Gastroesophageal sphincter (tissue), 4 donors: ENCODE measurements at regions not wholly inside any gene's neighbourhood (a gene's known extent, or its start where the extent isn't known, plus 50 kb on each side); places are given as distances from the start of the nearest gene placed in this dataset.

Source experiments
- ATAC-seq: fragments of 150-250 bp; one replicate; pipeline ENCODE4 v1.9.1; 2016; ENCODE audit warnings: mild to moderate bottlenecking, moderate library complexity
- H3K27ac ChIP-seq, 4 donors: fragments of 200-600 bp; sonication (generic) in 3 of 4; 1 replicate in 3 of 4; 2 replicates in 1 of 4; pipeline ENCODE4 v1.5.1; 2016 to 2019
- H3K27me3 ChIP-seq: fragments of 200-600 bp; sonication (generic); one replicate; pipeline ENCODE4 v1.5.1; 2019
- H3K36me3 ChIP-seq, 2 donors: fragments of 200-600 bp; sonication (generic); one replicate each; pipeline ENCODE4 v1.5.1; 2019; ENCODE audit warnings: control low read depth in 1 of 2
- H3K4me1 ChIP-seq, 3 donors: fragments of 200-600 bp; sonication (generic); 1 replicate in 2 of 3; 2 replicates in 1 of 3; pipeline ENCODE4 v1.5.1; 2016 to 2019; ENCODE audit warnings: control low read depth in 2 of 3
- H3K4me3 ChIP-seq, 2 donors: fragments of 200-600 bp; sonication (generic); one replicate each; pipeline ENCODE4 v1.5.1; 2019; ENCODE audit warnings: mild to moderate bottlenecking in 1 of 2, moderate library complexity in 1 of 2
- H3K9me3 ChIP-seq, 3 donors: fragments of 200-600 bp; sonication (generic); one replicate each; pipeline ENCODE4 v1.5.1; 2017 to 2019; ENCODE audit warnings: control low read depth in 2 of 3
- CTCF ChIP-seq, 4 experiments: fragments of 200-600 bp in 2 of 4; fragments of 450-650 bp in 2 of 4; sonication (generic) in 1 of 4; IDR thresholded peaks; one replicate each; pipeline ENCODE4 v1.5.1; 2017 to 2019; ENCODE audit warnings: antibody characterized with exemption in 4 of 4, mild to moderate bottlenecking in 2 of 4, moderate library complexity in 2 of 4
- EP300 ChIP-seq: sonication (generic); formaldehyde crosslinking; IDR thresholded peaks from one replicate; pipeline ENCODE4 v1.6.1; 2017; ENCODE audit warnings: antibody characterized with exemption, mild to moderate bottlenecking
- POLR2A ChIP-seq, 2 donors: fragments of 450-650 bp; IDR thresholded peaks; one replicate each; pipeline ENCODE4 v1.6.1; 2017; ENCODE audit warnings: antibody characterized with exemption in 2 of 2, mild to moderate bottlenecking in 2 of 2, moderate library complexity in 1 of 2
- POLR2AphosphoS5 ChIP-seq: sonication (generic); formaldehyde crosslinking; IDR thresholded peaks from one replicate; pipeline ENCODE4 v1.6.1; 2017; ENCODE audit warnings: antibody characterized with exemption
- WGBS, 2 donors: methylation state at CpG; one replicate each; pipeline ENCODE4 v1.1.5; 2018; ENCODE audit warnings: low coverage in 1 of 2; 5-methylcytosine and 5-hydroxymethylcytosine counted together

DNA sequence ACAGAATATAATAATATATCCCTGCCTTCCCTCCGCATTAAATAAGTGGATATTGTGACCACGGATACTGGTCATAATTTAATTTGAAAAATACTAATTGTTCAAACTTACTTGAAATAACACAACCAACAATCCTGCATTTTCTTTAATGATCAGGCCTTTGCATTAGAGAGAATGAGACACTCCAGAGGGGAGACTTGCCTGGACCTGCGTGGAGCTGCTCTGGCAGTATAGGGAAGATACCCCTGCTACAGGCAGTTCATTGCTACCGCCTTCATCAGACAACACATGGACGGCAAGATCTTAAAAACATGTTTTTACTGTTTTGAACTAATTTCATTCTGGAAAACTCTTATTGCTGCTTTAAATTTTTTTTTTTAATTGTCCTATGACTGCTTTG is 211.0 kb upstream of the FAR2 start:
- no peak overlapping the region for H3K4me3 ChIP-seq
- no peaks in the 10 kb centered on the region for H3K4me1 ChIP-seq
- WGBS, 2 donors = 89 to 100% methylated on average over 1 to 5 of the region's 5 CpGs
- no peaks in the 10 kb centered on the region for H3K27me3 ChIP-seq
- no peaks in the 10 kb centered on the region for H3K36me3 ChIP-seq
- no peak for ATAC-seq
- no peaks in the 10 kb centered on the region for H3K9me3 ChIP-seq
- TF ChIP-seq POLR2A (IDR thresholded peaks at IDR 0.05) (no peak), CTCF (IDR thresholded peaks at IDR 0.05) (no peak), POLR2AphosphoS5 (no peak), EP300 (no peak)
- H3K27ac ChIP-seq = no peak overlapping the region

DNA sequence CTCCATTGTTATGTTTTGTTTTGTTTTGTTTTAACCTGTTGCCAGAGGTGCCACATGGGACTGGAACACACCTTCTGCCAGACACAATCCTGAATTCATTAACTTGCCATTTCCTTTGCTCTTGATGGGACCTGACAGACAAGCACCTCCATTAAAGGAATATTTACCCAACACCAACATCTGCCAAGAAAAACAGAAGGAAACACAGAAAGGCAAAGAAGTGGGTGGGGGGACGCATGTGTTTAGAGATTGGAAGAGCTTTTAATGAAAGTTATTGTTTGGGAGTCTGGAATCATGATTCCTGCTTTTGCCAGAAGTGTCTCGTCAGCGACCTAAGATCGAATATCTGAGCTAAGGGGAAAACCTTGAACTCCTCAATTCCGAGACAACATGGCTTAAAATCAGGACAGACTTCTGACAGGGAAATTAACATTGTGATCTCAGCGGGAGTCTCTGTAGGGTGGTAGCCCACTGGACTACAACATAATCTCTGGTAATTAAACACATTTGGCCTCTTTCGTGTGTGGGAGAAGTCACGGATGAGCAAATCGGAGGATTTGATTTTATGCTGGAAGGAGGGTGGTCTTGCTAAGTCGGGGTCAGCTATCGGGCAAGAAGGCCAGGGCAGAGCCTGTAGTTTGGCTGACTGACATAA is 210.4 kb upstream of the FAR2 start:
- Histone ChIP-seq H3K9me3 (no peaks in the 10 kb centered on the region), H3K36me3 (no peaks in the 10 kb centered on the region), H3K4me1 (no peaks in the 10 kb centered on the region), H3K27ac (peak overlapping the region in 3 of 4 donors; percentile 16 to 43 (median 20)), H3K27me3 (no peaks in the 10 kb centered on the region), H3K4me3 (no peak overlapping the region)
- TF ChIP-seq EP300 (no peak), POLR2A (IDR thresholded peaks at IDR 0.05) (no peak)
- 44 to 77% methylated on average over 8 to 11 of the region's 11 CpGs for WGBS, 2 donors
- ATAC-seq = no peak

GRCh38 chr12:28939427-28939826 is 209.7 kb upstream of the FAR2 start:
- H3K27ac ChIP-seq = peak overlapping the region in 2 of 4 donors; percentile 16 to 20
- WGBS, 2 donors = 64 to 82% methylated on average over 2 of the region's 2 CpGs
- no peak for TF ChIP-seq CTCF (IDR thresholded peaks at IDR 0.05)
- TF ChIP-seq POLR2AphosphoS5 = no peak
- TF ChIP-seq EP300 = no peak
- no peak for TF ChIP-seq POLR2A (IDR thresholded peaks at IDR 0.05)

GRCh38 chr12:28941248-28941647 is 207.8 kb upstream of the FAR2 start:
- no peak overlapping the region for H3K27ac ChIP-seq
- no peaks in the 10 kb centered on the region for H3K27me3 ChIP-seq
- H3K4me3 ChIP-seq = no peak overlapping the region
- 87 to 90% methylated on average over 1 to 2 of the region's 2 CpGs for WGBS, 2 donors
- H3K36me3 ChIP-seq = no peaks in the 10 kb centered on the region
- H3K4me1 ChIP-seq = no peaks in the 10 kb centered on the region
- no peak for ATAC-seq
- TF ChIP-seq POLR2A (IDR thresholded peaks at IDR 0.05) (no peak), CTCF (IDR thresholded peaks at IDR 0.05) (no peak), POLR2AphosphoS5 (no peak), EP300 (no peak)
- no peaks in the 10 kb centered on the region for H3K9me3 ChIP-seq

More at GRCh38 chr12:28939427-28939826, 209.7 kb upstream of the FAR2 start:
- no peaks in the 10 kb centered on the region for H3K27me3 ChIP-seq
- no peak for ATAC-seq
- H3K9me3 ChIP-seq = no peaks in the 10 kb centered on the region
- no peaks in the 10 kb centered on the region for H3K36me3 ChIP-seq
- no peaks in the 10 kb centered on the region for H3K4me1 ChIP-seq
- H3K4me3 ChIP-seq = no peak overlapping the region

DNA sequence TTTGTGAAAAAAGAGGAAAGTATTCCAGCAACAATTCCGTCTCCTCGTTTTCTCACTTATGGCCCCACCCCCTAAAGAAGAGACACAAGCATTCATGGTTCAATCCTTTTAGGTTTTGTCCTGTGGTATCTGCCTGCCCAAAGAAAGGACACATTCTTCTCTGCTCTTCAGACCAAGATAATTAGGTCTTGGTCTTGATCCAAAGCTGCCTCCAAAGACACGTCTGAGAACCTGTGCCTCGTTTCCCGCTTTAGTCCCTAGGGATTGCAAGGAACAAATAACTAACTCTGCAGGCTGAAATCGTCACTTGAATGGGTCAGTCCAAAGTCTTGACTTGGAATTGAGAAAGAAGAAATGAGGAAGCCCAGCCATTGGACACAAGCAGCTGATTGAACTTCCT is 202.7 kb upstream of the FAR2 start:
- TF ChIP-seq POLR2AphosphoS5 (no peak), EP300 (no peak), POLR2A (IDR thresholded peaks at IDR 0.05) (no peak), CTCF (IDR thresholded peaks at IDR 0.05) (no peak)
- no peak overlapping the region for H3K4me3 ChIP-seq
- no peak for ATAC-seq
- no peaks in the 10 kb centered on the region for H3K36me3 ChIP-seq
- no peaks in the 10 kb centered on the region for H3K27me3 ChIP-seq
- H3K27ac ChIP-seq = no peak overlapping the region
- no peaks in the 10 kb centered on the region for H3K4me1 ChIP-seq
- no peaks in the 10 kb centered on the region for H3K9me3 ChIP-seq
- 59 to 81% methylated on average over 3 to 6 of the region's 6 CpGs for WGBS, 2 donors
